ENCODE measurements at regions not wholly inside any gene's neighbourhood (a gene's known extent, or its start where the extent isn't known, plus 50 kb on each side); places are given as distances from the start of the nearest gene placed in this dataset.
A peak's percentile ranks its signal among the peaks of the same experiment; 100 is the strongest.

- no peaks in the 10 kb centered on the region for H3K27me3 ChIP-seq (ENCODE audit: control insufficient read depth, insufficient read depth, low read length)
- H3K4me1 ChIP-seq (ENCODE audit: control insufficient read depth, insufficient read depth, low read length) = peaks cover 3% of the 10 kb centered on the region
- WGBS (ENCODE audit: insufficient coverage) = 80% methylated on average over 2 of the region's 8 CpGs
- no peak for DNase-seq (ENCODE audit: low read depth in 4 of 6, low spot score in 6 of 6)
- H3K9me3 ChIP-seq (ENCODE audit: control insufficient read depth, insufficient read depth, low read length) = no peaks in the 10 kb centered on the region
- no peaks in the 10 kb centered on the region for H3K36me3 ChIP-seq (ENCODE audit: control insufficient read depth, insufficient read depth, low read length)
- no peak overlapping the region for H3K27ac ChIP-seq (ENCODE audit: low read depth, low read length)
- no peak overlapping the region for H3K4me3 ChIP-seq (ENCODE audit: low read depth, low read length)
Observed at GRCh38 chr4:108529984-108530905, 90.1 kb upstream of the RPL34 start.

GRCh38 chr4:108529102-108529501, 91.3 kb upstream of the RPL34 start:
- DNase-seq (ENCODE audit: low read depth in 4 of 6, low spot score in 6 of 6) = no peak
- H3K4me3 ChIP-seq (ENCODE audit: low read depth, low read length) = no peak overlapping the region
- no peak overlapping the region for H3K27ac ChIP-seq (ENCODE audit: low read depth, low read length)
- no peaks in the 10 kb centered on the region for H3K36me3 ChIP-seq (ENCODE audit: control insufficient read depth, insufficient read depth, low read length)
- no peaks in the 10 kb centered on the region for H3K27me3 ChIP-seq (ENCODE audit: control insufficient read depth, insufficient read depth, low read length)
- no peaks in the 10 kb centered on the region for H3K9me3 ChIP-seq (ENCODE audit: control insufficient read depth, insufficient read depth, low read length)
- 45% methylated on average over 1 of the region's 1 CpG for WGBS (ENCODE audit: insufficient coverage)
- peaks cover 3% of the 10 kb centered on the region for H3K4me1 ChIP-seq (ENCODE audit: control insufficient read depth, insufficient read depth, low read length)

- no peak for DNase-seq (ENCODE audit: low read depth in 4 of 6, low spot score in 6 of 6)
- no peak overlapping the region for H3K4me3 ChIP-seq (ENCODE audit: low read depth, low read length)
- H3K27ac ChIP-seq (ENCODE audit: low read depth, low read length) = no peak overlapping the region
- no peaks in the 10 kb centered on the region for H3K36me3 ChIP-seq (ENCODE audit: control insufficient read depth, insufficient read depth, low read length)
- 96% methylated on average over 2 of the region's 2 CpGs for WGBS (ENCODE audit: insufficient coverage)
- H3K27me3 ChIP-seq (ENCODE audit: control insufficient read depth, insufficient read depth, low read length) = no peaks in the 10 kb centered on the region
- peaks cover 3% of the 10 kb centered on the region for H3K4me1 ChIP-seq (ENCODE audit: control insufficient read depth, insufficient read depth, low read length)
- no peaks in the 10 kb centered on the region for H3K9me3 ChIP-seq (ENCODE audit: control insufficient read depth, insufficient read depth, low read length)
Observed at GRCh38 chr4:108527723-108528122, 92.7 kb upstream of the RPL34 start.

GRCh38 chr4:108520807-108521206, 99.6 kb upstream of the RPL34 start:
- Histone ChIP-seq H3K9me3 (ENCODE audit: control insufficient read depth, insufficient read depth, low read length) (no peaks in the 10 kb centered on the region), H3K4me1 (ENCODE audit: control insufficient read depth, insufficient read depth, low read length) (no peaks in the 10 kb centered on the region), H3K27me3 (ENCODE audit: control insufficient read depth, insufficient read depth, low read length) (no peaks in the 10 kb centered on the region), H3K36me3 (ENCODE audit: control insufficient read depth, insufficient read depth, low read length) (no peaks in the 10 kb centered on the region), H3K4me3 (ENCODE audit: low read depth, low read length) (no peak overlapping the region), H3K27ac (ENCODE audit: low read depth, low read length) (no peak overlapping the region)
- WGBS (ENCODE audit: insufficient coverage) = 100% methylated on average over 1 of the region's 1 CpG
- no peak for DNase-seq (ENCODE audit: low read depth in 4 of 6, low spot score in 6 of 6)

- H3K4me3 ChIP-seq (ENCODE audit: low read depth, low read length) = no peak overlapping the region
- no peaks in the 10 kb centered on the region for H3K9me3 ChIP-seq (ENCODE audit: control insufficient read depth, insufficient read depth, low read length)
- no peaks in the 10 kb centered on the region for H3K27me3 ChIP-seq (ENCODE audit: control insufficient read depth, insufficient read depth, low read length)
- no peak overlapping the region for H3K27ac ChIP-seq (ENCODE audit: low read depth, low read length)
- H3K4me1 ChIP-seq (ENCODE audit: control insufficient read depth, insufficient read depth, low read length) = no peaks in the 10 kb centered on the region
- no peak for DNase-seq (ENCODE audit: low read depth in 4 of 6, low spot score in 6 of 6)
- WGBS (ENCODE audit: insufficient coverage) = 86% methylated on average over 2 of the region's 4 CpGs
- H3K36me3 ChIP-seq (ENCODE audit: control insufficient read depth, insufficient read depth, low read length) = no peaks in the 10 kb centered on the region
Observed at GRCh38 chr4:108519911-108520601, 100.3 kb upstream of the RPL34 start.

- DNase-seq (ENCODE audit: low read depth in 4 of 6, low spot score in 6 of 6) = no peak
- Histone ChIP-seq H3K36me3 (ENCODE audit: control insufficient read depth, insufficient read depth, low read length) (no peaks in the 10 kb centered on the region), H3K27me3 (ENCODE audit: control insufficient read depth, insufficient read depth, low read length) (no peaks in the 10 kb centered on the region), H3K4me3 (ENCODE audit: low read depth, low read length) (no peak overlapping the region), H3K27ac (ENCODE audit: low read depth, low read length) (no peak overlapping the region), H3K4me1 (ENCODE audit: control insufficient read depth, insufficient read depth, low read length) (no peaks in the 10 kb centered on the region), H3K9me3 (ENCODE audit: control insufficient read depth, insufficient read depth, low read length) (no peaks in the 10 kb centered on the region)
Observed at GRCh38 chr4:108519208-108519833, 101.1 kb upstream of the RPL34 start.

- peak; percentile 35 to 92 (median 58) for DNase-seq (ENCODE audit: low read depth in 4 of 6, low spot score in 6 of 6)
- peaks cover 4% of the 10 kb centered on the region for H3K4me1 ChIP-seq (ENCODE audit: control insufficient read depth, insufficient read depth, low read length)
- WGBS (ENCODE audit: insufficient coverage) = 9% methylated on average over 9 of the region's 17 CpGs
- no peaks in the 10 kb centered on the region for H3K36me3 ChIP-seq (ENCODE audit: control insufficient read depth, insufficient read depth, low read length)
- H3K9me3 ChIP-seq (ENCODE audit: control insufficient read depth, insufficient read depth, low read length) = no peaks in the 10 kb centered on the region
- H3K4me3 ChIP-seq (ENCODE audit: low read depth, low read length) = peak overlapping the region; percentile 11
- no peaks in the 10 kb centered on the region for H3K27me3 ChIP-seq (ENCODE audit: control insufficient read depth, insufficient read depth, low read length)
- H3K27ac ChIP-seq (ENCODE audit: low read depth, low read length) = no peak overlapping the region
Observed at GRCh38 chr4:108512615-108513505, 107.5 kb upstream of the RPL34 start.

- Histone ChIP-seq H3K4me3 (ENCODE audit: low read depth, low read length) (no peak overlapping the region), H3K9me3 (ENCODE audit: control insufficient read depth, insufficient read depth, low read length) (no peaks in the 10 kb centered on the region), H3K27ac (ENCODE audit: low read depth, low read length) (no peak overlapping the region), H3K27me3 (ENCODE audit: control insufficient read depth, insufficient read depth, low read length) (no peaks in the 10 kb centered on the region), H3K36me3 (ENCODE audit: control insufficient read depth, insufficient read depth, low read length) (no peaks in the 10 kb centered on the region), H3K4me1 (ENCODE audit: control insufficient read depth, insufficient read depth, low read length) (peaks cover 4% of the 10 kb centered on the region)
- WGBS (ENCODE audit: insufficient coverage) = 68% methylated on average over 2 of the region's 2 CpGs
- no peak for DNase-seq (ENCODE audit: low read depth in 4 of 6, low spot score in 6 of 6)
Observed at GRCh38 chr4:108511618-108512017, 108.8 kb upstream of the RPL34 start.

- Histone ChIP-seq H3K4me1 (ENCODE audit: control insufficient read depth, insufficient read depth, low read length) (no peaks in the 10 kb centered on the region), H3K9me3 (ENCODE audit: control insufficient read depth, insufficient read depth, low read length) (no peaks in the 10 kb centered on the region), H3K36me3 (ENCODE audit: control insufficient read depth, insufficient read depth, low read length) (no peaks in the 10 kb centered on the region), H3K4me3 (ENCODE audit: low read depth, low read length) (no peak overlapping the region), H3K27me3 (ENCODE audit: control insufficient read depth, insufficient read depth, low read length) (no peaks in the 10 kb centered on the region), H3K27ac (ENCODE audit: low read depth, low read length) (no peak overlapping the region)
- 95% methylated on average over 2 of the region's 2 CpGs for WGBS (ENCODE audit: insufficient coverage)
- no peak for DNase-seq (ENCODE audit: low read depth in 4 of 6, low spot score in 6 of 6)
Observed at GRCh38 chr4:108502356-108502755, 118.0 kb upstream of the RPL34 start.
